ENCODE measurements at regions not wholly inside any gene's neighbourhood (a gene's known extent, or its start where the extent isn't known, plus 50 kb on each side); places are given as distances from the start of the nearest gene placed in this dataset.
"Not testable (repeated sequence)": the region's sequence is repeated elsewhere in the genome, so short reads cannot be mapped to it uniquely, and the experiment has no call there.

DNA sequence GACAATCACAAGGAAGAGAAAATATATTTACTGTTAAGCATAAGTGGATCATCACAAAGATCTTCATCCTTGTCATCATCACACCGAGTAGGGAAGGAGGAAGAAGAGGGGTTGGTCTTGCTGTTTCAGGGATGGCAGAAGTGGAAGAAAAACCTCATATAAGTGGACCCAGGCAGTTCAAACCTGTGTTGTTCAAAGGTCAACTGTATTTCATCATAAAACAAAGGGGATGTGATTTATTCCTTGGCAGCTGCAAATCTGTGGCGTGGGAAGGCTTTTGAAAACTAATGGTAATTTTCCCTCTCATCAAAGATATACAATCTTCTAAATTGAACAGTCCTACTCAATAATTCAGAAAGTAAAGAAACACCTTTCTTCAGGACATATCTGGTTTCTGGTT lies 129.9 kb upstream of the ABI3BP start:
- in situ Hi-C loops (cut with MboI; ENCODE audit: low pct_unique_long_range_greater_than_20kb, low sequenced_read_pairs, unreplicated experiment) = no loop called here
- DNase-seq (ENCODE audit: low spot score) = no peak
- TF ChIP-seq, protein P1, sequence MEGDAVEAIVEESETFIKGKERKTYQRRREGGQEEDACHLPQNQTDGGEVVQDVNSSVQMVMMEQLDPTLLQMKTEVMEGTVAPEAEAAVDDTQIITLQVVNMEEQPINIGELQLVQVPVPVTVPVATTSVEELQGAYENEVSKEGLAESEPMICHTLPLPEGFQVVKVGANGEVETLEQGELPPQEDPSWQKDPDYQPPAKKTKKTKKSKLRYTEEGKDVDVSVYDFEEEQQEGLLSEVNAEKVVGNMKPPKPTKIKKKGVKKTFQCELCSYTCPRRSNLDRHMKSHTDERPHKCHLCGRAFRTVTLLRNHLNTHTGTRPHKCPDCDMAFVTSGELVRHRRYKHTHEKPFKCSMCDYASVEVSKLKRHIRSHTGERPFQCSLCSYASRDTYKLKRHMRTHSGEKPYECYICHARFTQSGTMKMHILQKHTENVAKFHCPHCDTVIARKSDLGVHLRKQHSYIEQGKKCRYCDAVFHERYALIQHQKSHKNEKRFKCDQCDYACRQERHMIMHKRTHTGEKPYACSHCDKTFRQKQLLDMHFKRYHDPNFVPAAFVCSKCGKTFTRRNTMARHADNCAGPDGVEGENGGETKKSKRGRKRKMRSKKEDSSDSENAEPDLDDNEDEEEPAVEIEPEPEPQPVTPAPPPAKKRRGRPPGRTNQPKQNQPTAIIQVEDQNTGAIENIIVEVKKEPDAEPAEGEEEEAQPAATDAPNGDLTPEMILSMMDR (IDR thresholded peaks at IDR 0.05; ENCODE audit: extremely low read depth, insufficient read depth, missing control alignments) = no peak

GRCh38 chr3:101122681-101123080 lies 129.5 kb upstream of the ABI3BP start:
- TF ChIP-seq, protein P1 (IDR thresholded peaks at IDR 0.05; ENCODE audit: extremely low read depth, insufficient read depth, missing control alignments) = no peak
- in situ Hi-C loops (cut with MboI; ENCODE audit: low pct_unique_long_range_greater_than_20kb, low sequenced_read_pairs, unreplicated experiment) = no loop called here
- no peak for DNase-seq (ENCODE audit: low spot score)

DNA sequence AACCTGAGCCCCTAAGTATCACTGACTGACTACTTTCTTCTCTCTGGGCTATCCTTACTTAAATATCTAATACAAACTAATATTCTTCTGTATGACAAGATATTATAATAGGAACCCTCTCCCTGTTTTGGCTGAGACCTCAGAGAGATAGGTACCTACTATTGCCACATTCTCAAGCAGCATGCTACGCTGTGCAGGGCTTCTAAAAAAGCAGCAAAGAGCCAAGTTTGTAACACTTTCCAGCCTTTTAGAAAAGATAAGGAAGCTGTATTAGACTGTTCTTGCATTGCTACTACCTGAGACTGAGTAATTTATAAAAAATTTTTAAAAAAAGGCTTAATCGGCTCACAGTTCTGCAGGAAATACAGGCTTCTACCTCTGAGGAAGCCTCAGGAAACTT lies 126.8 kb upstream of the ABI3BP start:
- DNase-seq (ENCODE audit: low spot score) = no peak
- TF ChIP-seq, protein P1 (IDR thresholded peaks at IDR 0.05; ENCODE audit: extremely low read depth, insufficient read depth, missing control alignments) = no peak
- in situ Hi-C loops (cut with MboI; ENCODE audit: low pct_unique_long_range_greater_than_20kb, low sequenced_read_pairs, unreplicated experiment) = no loop called here

DNA sequence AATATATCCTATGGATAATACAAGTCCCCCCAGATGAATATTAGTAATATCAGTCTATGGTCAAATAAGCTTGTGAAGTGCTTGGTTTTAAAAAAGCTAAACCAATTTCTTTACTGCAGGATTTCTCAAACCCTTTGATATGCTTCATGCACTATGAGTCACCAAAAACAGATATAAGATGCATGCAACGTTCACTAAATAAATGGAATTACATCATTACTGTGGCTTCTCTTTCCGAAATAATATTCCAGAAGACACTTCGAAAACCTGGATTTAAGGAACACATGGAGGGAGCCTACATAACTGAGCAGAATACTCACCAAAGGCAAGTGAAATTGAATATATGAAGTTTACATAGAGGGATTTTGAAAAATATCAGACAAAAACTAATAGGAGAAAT lies 126.3 kb upstream of the ABI3BP start:
- TF ChIP-seq, protein P1 (IDR thresholded peaks at IDR 0.05; ENCODE audit: extremely low read depth, insufficient read depth, missing control alignments) = no peak
- in situ Hi-C loops (cut with MboI; ENCODE audit: low pct_unique_long_range_greater_than_20kb, low sequenced_read_pairs, unreplicated experiment) = no loop called here
- no peak for DNase-seq (ENCODE audit: low spot score)

- TF ChIP-seq, protein P1 (IDR thresholded peaks at IDR 0.05; ENCODE audit: extremely low read depth, insufficient read depth, missing control alignments) = no peak
- in situ Hi-C loops (cut with MboI; ENCODE audit: low pct_unique_long_range_greater_than_20kb, low sequenced_read_pairs, unreplicated experiment) = no loop called here
- no peak for DNase-seq (ENCODE audit: low spot score)
These were observed 124.8 kb upstream of the ABI3BP start for GRCh38 chr3:101117980-101118379.

DNA sequence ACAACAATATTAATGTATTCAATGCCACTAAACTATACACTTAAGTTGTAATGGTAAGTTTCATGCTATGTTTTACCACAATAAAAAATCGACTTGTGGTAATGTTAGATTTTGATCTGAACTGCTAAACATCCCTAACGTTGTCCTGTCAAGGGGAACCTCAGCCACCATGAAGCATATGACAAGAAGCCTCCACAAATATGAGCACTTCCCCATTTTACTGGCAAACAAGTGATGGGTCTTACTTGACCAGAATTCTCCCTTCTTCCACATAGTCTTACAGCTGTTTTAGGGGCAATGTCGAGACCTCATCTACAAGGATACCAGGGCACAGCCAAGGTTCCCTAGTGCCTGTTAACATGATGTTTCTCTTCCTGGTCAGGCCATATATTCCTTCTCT lies 124.2 kb upstream of the ABI3BP start:
- DNase-seq (ENCODE audit: low spot score) = no peak
- TF ChIP-seq, protein P1 (IDR thresholded peaks at IDR 0.05; ENCODE audit: extremely low read depth, insufficient read depth, missing control alignments) = no peak
- in situ Hi-C loops (cut with MboI; ENCODE audit: low pct_unique_long_range_greater_than_20kb, low sequenced_read_pairs, unreplicated experiment) = no loop called here

- DNase-seq (ENCODE audit: low spot score); in situ Hi-C loops (cut with MboI; ENCODE audit: low pct_unique_long_range_greater_than_20kb, low sequenced_read_pairs, unreplicated experiment): not testable (repeated sequence)
These were observed 117.1 kb upstream of the ABI3BP start for GRCh38 chr3:101110295-101110694.

Measured in GM13977 (cell line).